ENCODE measurements at regions not wholly inside any gene's neighbourhood (a gene's known extent, or its start where the extent isn't known, plus 50 kb on each side); places are given as distances from the start of the nearest gene placed in this dataset.

- DNase-seq, result no peak
- Histone ChIP-seq H3K4me2 (replicated peaks; ENCODE audit: extremely low read depth, low read length, poor library complexity, severe bottlenecking) (no peak overlapping the region), H3K4me3 (replicated peaks in 1 of 3; ENCODE audit: low read depth in 2 of 3, low read length in 3 of 3) (no peak overlapping the region), H4K20me1 (ENCODE audit: insufficient read depth, low read length) (no peaks in the 10 kb centered on the region), H3K27ac (ENCODE audit: low read depth in 1 of 2, low read length in 2 of 2) (no peak overlapping the region), H3K36me3 (replicated peaks in 1 of 2; ENCODE audit: control insufficient read depth in 1 of 2, insufficient read depth in 2 of 2, low read length in 2 of 2) (no peaks in the 10 kb centered on the region), H3K9me3 (replicated peaks in 1 of 2; ENCODE audit: control insufficient read depth in 1 of 2, insufficient read depth in 1 of 2, low read length in 2 of 2) (no peaks in the 10 kb centered on the region), H3K79me2 (ENCODE audit: insufficient read depth, low read length) (no peaks in the 10 kb centered on the region), H3K4me1 (ENCODE audit: control insufficient read depth in 1 of 2, insufficient read depth in 2 of 2, low read length in 2 of 2) (no peaks in the 10 kb centered on the region), H3K27me3 (ENCODE audit: control insufficient read depth in 2 of 2, insufficient read depth in 2 of 2, low read length in 2 of 2) (no peaks in the 10 kb centered on the region), H2AFZ (ENCODE audit: insufficient read depth, low read depth, low read length, poor library complexity, severe bottlenecking) (no peak overlapping the region), H3K9ac (ENCODE audit: insufficient read depth, low read length, poor library complexity, severe bottlenecking) (no peak overlapping the region)
- Mint-ChIP-seq H3K4me1 (no peaks in the 10 kb centered on the region), H3K27ac (no peak overlapping the region), H3K36me3 (no peaks in the 10 kb centered on the region), H3K9me3 (peaks cover 0 to 5% (median 0%) of the 10 kb centered on the region in 7 donors), H3K27me3 (ENCODE audit: low read depth in 3 of 3) (peaks cover 0 to 2% (median 0%) of the 10 kb centered on the region in 3 donors), H3K4me3 (no peak overlapping the region)
- 33% methylated on average over 1 of the region's 1 CpG for WGBS (ENCODE audit: insufficient coverage)
- intact Hi-C loops (cut with micrococcal nuclease), result loop anchor here in 1 of 2 donors (10.0 kb wide), 1 partner anchor 64 kb away; no protein-coding TSS in a partner anchor
- no peak for TF ChIP-seq CTCF (IDR thresholded peaks at IDR 0.05)
Observed at GRCh38 chr18:22608847-22609246, 191.1 kb upstream of the CTAGE1 start.

- Histone ChIP-seq H4K20me1 (ENCODE audit: insufficient read depth, low read length) (no peaks in the 10 kb centered on the region), H2AFZ (ENCODE audit: insufficient read depth, low read depth, low read length, poor library complexity, severe bottlenecking) (no peak overlapping the region), H3K36me3 (replicated peaks in 1 of 2; ENCODE audit: control insufficient read depth in 1 of 2, insufficient read depth in 2 of 2, low read length in 2 of 2) (no peaks in the 10 kb centered on the region), H3K27ac (ENCODE audit: low read depth in 1 of 2, low read length in 2 of 2) (no peak overlapping the region), H3K9me3 (replicated peaks in 1 of 2; ENCODE audit: control insufficient read depth in 1 of 2, insufficient read depth in 1 of 2, low read length in 2 of 2) (no peaks in the 10 kb centered on the region), H3K27me3 (ENCODE audit: control insufficient read depth in 2 of 2, insufficient read depth in 2 of 2, low read length in 2 of 2) (no peaks in the 10 kb centered on the region), H3K4me2 (replicated peaks; ENCODE audit: extremely low read depth, low read length, poor library complexity, severe bottlenecking) (no peak overlapping the region), H3K4me3 (replicated peaks in 1 of 3; ENCODE audit: low read depth in 2 of 3, low read length in 3 of 3) (no peak overlapping the region), H3K9ac (ENCODE audit: insufficient read depth, low read length, poor library complexity, severe bottlenecking) (no peak overlapping the region), H3K79me2 (ENCODE audit: insufficient read depth, low read length) (no peaks in the 10 kb centered on the region), H3K4me1 (ENCODE audit: control insufficient read depth in 1 of 2, insufficient read depth in 2 of 2, low read length in 2 of 2) (no peaks in the 10 kb centered on the region)
- Mint-ChIP-seq H3K36me3 (no peaks in the 10 kb centered on the region), H3K4me1 (no peaks in the 10 kb centered on the region), H3K27me3 (ENCODE audit: low read depth in 3 of 3) (peaks cover 0 to 2% (median 0%) of the 10 kb centered on the region in 3 donors), H3K9me3 (peaks cover 0 to 5% (median 0%) of the 10 kb centered on the region in 7 donors), H3K4me3 (no peak overlapping the region), H3K27ac (no peak overlapping the region)
- intact Hi-C loops (cut with micrococcal nuclease), result loop anchor here in 1 of 2 donors (10.0 kb wide), 1 partner anchor 65 kb away; no protein-coding TSS in a partner anchor
- 100% methylated on average over 2 of the region's 5 CpGs for WGBS (ENCODE audit: insufficient coverage)
- no peak for TF ChIP-seq CTCF (IDR thresholded peaks at IDR 0.05)
- no peak for DNase-seq
Observed at GRCh38 chr18:22609642-22610041, 191.9 kb upstream of the CTAGE1 start.

All from CD14-positive monocyte (primary cell).